ENCODE measurements at regions not wholly inside any gene's neighbourhood (a gene's known extent, or its start where the extent isn't known, plus 50 kb on each side); places are given as distances from the start of the nearest gene placed in this dataset.

DNA sequence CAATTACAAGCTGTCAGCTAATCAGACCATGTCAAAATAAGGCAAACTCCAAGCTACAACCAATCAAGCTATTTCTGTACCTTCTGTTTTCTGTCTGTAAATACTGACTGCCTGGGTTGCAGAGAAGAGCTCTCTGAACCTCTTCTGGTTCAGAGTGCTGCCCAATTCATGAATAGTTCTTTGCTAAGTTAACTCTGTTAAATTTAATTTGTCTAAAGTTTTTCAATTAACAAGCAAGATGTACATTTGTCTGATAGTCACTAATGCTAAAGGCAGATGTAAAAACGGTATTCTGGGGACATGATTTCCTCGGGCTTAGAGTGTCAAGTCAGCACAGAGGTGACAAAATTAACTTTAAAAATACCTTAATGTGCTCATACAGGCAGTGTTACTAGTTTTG is 408.3 kb upstream of the CLINT1 start:
- TF ChIP-seq, protein P1, sequence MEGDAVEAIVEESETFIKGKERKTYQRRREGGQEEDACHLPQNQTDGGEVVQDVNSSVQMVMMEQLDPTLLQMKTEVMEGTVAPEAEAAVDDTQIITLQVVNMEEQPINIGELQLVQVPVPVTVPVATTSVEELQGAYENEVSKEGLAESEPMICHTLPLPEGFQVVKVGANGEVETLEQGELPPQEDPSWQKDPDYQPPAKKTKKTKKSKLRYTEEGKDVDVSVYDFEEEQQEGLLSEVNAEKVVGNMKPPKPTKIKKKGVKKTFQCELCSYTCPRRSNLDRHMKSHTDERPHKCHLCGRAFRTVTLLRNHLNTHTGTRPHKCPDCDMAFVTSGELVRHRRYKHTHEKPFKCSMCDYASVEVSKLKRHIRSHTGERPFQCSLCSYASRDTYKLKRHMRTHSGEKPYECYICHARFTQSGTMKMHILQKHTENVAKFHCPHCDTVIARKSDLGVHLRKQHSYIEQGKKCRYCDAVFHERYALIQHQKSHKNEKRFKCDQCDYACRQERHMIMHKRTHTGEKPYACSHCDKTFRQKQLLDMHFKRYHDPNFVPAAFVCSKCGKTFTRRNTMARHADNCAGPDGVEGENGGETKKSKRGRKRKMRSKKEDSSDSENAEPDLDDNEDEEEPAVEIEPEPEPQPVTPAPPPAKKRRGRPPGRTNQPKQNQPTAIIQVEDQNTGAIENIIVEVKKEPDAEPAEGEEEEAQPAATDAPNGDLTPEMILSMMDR (conservative IDR thresholded peaks at IDR 0.05 in 1 of 2, IDR thresholded peaks at IDR 0.05 in 1 of 2; ENCODE audit: low read depth in 1 of 2, low read length in 2 of 2), result no peak
- no peak for TF ChIP-seq EZH2 (IDR thresholded peaks at IDR 0.05; ENCODE audit: low read length, missing control alignments)
